Right ventricle myocardium superior (tissue), 1 donor: ENCODE measurements at regions not wholly inside any gene's neighbourhood (a gene's known extent, or its start where the extent isn't known, plus 50 kb on each side); places are given as distances from the start of the nearest gene placed in this dataset.
A peak's percentile ranks its signal among the peaks of the same experiment; 100 is the strongest.

ENCODE experiments used
- ATAC-seq: fragments of 200-7000 bp; cut with Tn5 transposase; one replicate; pipeline ENCODE4 v1.9.1; 2020; ENCODE audit warnings: mild to moderate bottlenecking; ENCODE audit not compliant: poor library complexity
- DNase-seq: peaks from one replicate; pipeline ENCODE4 v3.0.0-alpha.2; 2020
- intact Hi-C: fragments of 100-400 bp; cut with DNase I; formaldehyde crosslinking; loops from one replicate; pipeline ENCODE4 v1.11.2; 2022
- donor health status: DM: no; HTN: yes; CAD: no; lungs with severe emphysema.

DNA sequence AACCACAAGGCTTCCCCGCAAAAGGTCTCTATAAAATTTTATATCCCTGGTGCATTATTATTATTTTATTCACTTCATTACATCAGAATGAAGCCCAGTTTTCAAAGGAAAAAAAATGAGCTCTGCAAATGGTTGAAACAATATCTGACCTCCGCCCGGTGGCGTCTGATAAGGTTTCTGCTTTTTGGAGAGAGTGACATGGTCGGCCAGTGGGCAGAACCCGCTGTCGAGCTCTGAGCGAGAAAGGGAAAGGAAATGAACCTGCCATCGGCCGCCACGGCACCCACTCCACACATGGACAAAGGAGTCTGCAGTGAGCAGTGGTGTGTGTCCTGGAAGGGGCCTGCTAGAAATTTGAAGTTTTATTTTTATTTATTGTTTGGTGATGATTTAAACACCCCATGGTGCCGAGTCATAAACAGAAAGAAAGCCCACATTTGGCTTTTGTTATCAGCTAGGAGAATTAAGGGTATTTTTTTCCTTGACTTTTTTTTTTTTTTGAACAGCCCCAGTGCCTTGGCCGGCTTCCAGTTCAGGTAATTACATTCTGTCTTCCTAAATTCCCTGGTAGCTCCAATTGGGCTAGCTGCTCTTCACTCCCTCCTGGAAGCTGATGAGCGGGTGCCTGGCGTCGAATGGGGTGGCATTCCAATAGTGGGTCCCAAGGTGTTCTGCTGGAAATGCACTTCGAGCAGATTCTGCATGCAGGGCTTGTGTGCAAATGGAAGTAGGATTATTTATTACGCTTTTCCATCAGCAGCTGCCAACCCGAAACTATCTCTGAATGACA, 149.4 kb upstream of the MKI67 start:
- ATAC-seq (no peak), DNase-seq (no peak)
- intact Hi-C loops, result no loop called here

- DNase-seq, result no peak
- intact Hi-C loops, result no loop called here
Measured at GRCh38 chr10:128277267-128277840, 151.1 kb upstream of the MKI67 start.

GRCh38 chr10:128278362-128278761, 152.1 kb upstream of the MKI67 start:
- intact Hi-C loops, result no loop called here
- DNase-seq, result no peak
- ATAC-seq, result no peak

More at GRCh38 chr10:128277267-128277840, 151.1 kb upstream of the MKI67 start:
- no peak for ATAC-seq

- DNase-seq (no peak), ATAC-seq (no peak)
- intact Hi-C loops, result no loop called here
Measured at GRCh38 chr10:128280271-128280670, 154.0 kb upstream of the MKI67 start.

DNA sequence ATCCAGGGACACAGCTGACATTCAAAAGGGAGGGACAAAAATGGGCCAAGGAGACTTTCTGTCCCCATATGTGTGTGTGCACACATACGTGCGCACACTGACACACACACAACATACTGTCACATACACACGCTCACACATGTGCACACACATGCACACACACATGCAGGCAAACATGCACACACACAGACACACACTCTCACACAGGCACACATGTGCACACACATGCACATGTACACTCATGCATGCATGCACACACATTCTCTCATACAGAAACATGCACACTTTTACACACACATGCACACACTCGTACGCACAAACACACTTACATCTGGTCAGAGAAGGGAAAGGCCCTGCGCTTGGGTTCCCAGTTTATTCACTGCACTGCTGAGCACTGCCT, 155.1 kb upstream of the MKI67 start:
- ATAC-seq (no peak), DNase-seq (no peak)
- intact Hi-C loops, result no loop called here

DNA sequence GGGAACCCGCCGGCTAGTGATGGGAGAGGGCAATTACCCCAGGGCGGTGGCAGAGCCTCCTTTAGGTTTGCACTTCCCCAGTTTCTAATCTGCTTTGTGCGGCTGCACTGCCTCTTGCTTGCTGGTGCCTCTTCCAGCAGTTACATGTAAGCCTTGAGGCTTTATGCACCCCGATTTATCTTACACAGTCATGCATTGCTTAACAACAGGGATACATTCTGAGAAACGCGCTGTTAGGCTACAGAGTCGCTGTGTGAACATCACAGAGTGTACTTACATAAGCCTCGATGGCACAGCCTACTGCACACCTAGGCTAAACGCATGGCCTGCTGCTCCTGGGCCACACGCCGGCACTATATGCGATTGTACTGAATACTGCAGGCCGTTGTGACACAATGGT, 155.6 kb upstream of the MKI67 start:
- ATAC-seq, result no peak
- intact Hi-C loops, result no loop called here
- no peak for DNase-seq

GRCh38 chr10:128286141-128286761, 160.0 kb upstream of the MKI67 start:
- DNase-seq (no peak), ATAC-seq (no peak)
- intact Hi-C loops, result no loop called here

DNA sequence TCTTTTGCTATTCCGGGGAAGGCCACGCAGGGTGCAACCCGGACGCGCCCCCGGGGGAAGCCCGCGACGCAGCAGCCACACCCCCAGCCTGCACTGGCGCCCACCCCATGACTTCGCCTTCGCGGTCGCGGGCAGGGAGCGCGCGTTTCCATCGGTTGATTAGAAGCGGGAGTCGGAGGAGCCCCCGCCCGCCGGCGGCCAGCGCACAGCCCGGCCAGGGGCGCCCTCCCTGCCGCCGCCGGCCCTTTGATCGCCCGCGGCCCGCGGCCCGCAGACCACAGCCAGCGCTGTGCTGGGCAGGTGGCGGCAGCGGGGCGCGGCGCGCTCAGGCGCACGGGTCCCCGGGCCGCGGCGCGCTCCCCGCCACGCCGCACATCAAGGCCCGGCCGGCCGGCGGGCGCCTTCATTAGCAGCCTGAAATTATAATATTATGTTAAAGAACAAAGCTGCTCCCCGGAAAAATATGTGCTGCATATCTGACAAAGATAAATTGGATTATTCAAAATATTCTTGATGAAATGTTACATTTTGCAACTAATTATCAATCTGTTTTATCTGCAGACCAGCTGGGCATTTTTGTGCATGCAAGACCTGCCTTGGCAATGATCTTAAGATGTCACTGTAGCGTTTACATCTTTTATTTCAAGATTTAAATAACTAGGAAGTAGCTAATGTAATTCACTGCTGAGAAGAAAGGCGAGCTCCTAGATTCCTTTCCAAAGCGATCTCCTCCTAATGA, 160.7 kb upstream of the MKI67 start:
- DNase-seq (no peak), ATAC-seq (no peak)
- intact Hi-C loops, result no loop called here

DNA sequence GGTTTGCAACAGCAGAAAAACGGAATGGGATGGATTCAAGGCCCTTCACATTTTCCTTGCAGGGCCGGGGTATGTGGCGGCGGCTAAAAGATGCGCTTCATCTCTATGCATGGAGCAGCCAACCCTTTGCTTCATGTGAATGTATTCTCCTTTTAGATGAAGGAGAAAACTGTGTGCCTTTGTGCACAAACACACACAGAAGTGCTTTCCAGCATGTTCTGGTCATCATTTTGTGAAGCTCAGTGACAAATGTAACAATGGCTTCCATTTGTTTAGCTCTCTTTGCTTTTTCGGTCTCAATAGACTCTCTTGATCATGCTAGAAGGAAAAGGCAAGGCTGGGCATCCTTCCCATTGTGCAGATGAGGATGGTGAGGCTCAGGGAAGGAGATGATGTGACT, 161.7 kb upstream of the MKI67 start:
- DNase-seq (no peak), ATAC-seq (no peak)
- intact Hi-C loops, result no loop called here

GRCh38 chr10:128289621-128290020, 163.4 kb upstream of the MKI67 start:
- ATAC-seq (no peak), DNase-seq (no peak)
- intact Hi-C loops, result no loop called here

- DNase-seq (no peak), ATAC-seq (no peak)
- intact Hi-C loops, result no loop called here
Measured at GRCh38 chr10:128295003-128295402, 168.8 kb upstream of the MKI67 start.

GRCh38 chr10:128296253-128297007, 170.2 kb upstream of the MKI67 start:
- peak; percentile 73 for DNase-seq
- peak; percentile 73 for ATAC-seq
- intact Hi-C loops, result no loop called here

DNA sequence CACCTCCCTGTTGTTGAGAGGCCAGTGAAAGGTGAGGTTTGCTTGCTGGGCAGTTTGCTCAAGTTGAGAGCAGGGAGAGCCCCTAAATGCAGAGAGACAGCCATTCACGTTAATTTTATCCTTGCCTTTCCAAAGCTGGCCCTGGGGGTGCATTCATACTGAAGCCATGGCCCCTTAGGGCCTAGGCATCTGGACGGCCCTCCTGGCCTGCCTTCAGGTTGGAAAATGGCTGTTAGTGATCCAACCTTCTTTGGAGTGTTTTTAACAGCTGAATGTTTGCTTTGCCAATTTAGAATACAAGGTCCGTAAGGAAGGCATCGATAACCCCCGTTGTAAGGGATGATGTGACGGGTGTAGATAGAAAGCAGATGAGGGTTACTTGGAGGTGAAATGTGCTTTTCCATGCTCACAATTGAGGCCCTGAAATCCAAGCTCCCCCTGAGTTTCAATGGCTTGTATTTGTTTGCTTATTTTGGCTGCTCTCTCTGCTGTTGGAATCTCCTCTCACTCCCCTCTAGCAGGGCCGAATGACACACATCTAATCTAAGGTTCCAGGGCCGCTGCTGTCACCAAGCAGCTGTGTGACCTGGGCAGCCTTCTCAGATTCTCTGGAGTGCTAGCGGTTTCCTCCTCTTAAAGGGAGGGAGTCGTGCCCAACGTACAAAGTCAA, 171.6 kb upstream of the MKI67 start:
- intact Hi-C loops, result no loop called here
- peak; percentile 53 for DNase-seq
- ATAC-seq, result peak; percentile 81

DNA sequence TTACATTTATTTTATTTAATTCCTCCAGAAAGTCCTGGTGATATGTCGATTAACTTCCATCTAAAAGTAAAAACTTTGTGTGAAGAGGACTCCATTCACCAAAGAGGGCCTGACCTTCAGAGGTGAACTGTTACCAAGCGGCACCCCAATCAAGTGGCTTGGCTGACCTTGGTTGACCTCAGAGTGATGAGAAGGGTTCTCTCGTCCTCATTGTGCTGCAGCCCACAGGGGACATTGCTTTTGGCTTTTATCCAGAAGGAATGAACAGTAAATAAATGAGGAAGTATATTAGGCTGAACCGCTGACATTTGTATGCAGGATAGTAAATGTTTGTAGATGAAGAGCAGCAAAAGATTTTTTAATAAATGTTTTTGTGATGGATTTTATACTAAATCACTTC, 172.4 kb upstream of the MKI67 start:
- DNase-seq (no peak), ATAC-seq (no peak)
- intact Hi-C loops, result no loop called here

DNA sequence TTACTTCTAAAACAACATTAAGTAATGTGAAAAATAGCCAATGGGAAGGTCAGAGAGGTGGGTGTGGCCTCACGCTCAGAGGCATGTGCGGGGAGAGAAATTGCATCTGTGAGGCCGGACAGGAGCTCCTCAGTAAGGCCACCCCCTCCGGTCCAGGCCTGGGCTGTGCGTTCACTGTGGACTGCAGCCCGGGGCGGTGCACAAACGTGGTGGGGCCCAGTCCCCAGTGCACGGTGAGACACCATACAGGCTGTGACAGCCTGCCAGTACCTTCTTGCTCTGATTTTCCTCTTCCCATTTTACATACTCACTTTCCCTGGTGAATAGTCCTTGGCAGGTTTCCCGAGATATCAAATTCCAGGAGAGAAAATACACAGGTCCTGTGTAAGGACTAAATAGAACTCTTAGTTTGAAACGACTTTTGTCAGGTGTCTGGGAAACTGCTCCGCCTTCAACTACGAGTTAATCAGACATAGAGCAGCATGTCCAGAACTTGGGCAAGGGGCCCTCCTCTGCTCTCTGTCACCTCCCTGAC, 174.1 kb upstream of the MKI67 start:
- ATAC-seq, result no peak
- DNase-seq, result no peak
- intact Hi-C loops, result no loop called here

DNA sequence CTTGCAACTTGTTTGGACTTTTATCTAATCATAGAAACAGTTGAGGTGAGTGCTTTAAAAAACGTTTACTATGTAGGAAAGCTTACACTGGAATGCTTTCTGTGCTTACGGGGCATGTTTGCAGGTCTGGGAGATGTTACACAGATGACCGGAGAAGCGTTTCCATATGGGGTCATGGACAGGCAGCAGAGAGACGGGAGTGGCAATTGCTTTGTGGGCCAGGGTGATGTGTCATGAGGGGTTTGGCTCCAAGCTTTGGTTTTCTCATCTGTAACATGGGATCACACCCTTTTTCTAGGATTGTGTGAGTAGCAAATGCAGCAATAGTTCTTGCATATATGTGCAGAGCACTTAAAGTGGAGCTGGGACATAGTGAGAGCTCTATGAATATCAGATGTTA, 174.8 kb upstream of the MKI67 start:
- intact Hi-C loops, result no loop called here
- DNase-seq, result no peak
- ATAC-seq, result no peak

DNA sequence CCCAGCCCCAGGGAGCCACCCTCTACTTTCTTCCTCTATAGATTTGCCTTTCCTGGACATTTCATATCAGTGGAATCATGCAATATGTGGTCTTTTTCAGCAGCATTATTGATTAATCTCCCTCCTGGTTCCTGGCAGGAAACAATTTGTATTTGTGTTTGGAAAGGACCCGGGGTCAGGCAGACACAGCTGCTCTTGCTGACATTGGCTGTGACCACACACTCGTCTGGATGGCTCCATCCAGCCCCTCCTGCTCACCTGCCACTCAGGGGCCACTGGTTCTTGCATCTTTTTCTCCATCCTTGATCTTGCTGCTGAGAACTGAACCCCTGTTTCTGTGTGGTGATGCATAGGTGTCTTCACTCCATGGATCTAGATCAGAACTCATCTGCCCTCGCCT, 176.6 kb upstream of the MKI67 start:
- no peak for ATAC-seq
- no peak for DNase-seq
- intact Hi-C loops, result no loop called here

GRCh38 chr10:128304271-128304670, 178.0 kb upstream of the MKI67 start:
- ATAC-seq (no peak), DNase-seq (no peak)
- intact Hi-C loops, result no loop called here
